GM03348 (cell line): ENCODE measurements at regions not wholly inside any gene's neighbourhood (a gene's known extent, or its start where the extent isn't known, plus 50 kb on each side); places are given as distances from the start of the nearest gene placed in this dataset.

Experiments
- DNase-seq: peaks from one replicate; pipeline ENCODE4 v3.0.0; 2012; ENCODE audit warnings: low spot score

DNA sequence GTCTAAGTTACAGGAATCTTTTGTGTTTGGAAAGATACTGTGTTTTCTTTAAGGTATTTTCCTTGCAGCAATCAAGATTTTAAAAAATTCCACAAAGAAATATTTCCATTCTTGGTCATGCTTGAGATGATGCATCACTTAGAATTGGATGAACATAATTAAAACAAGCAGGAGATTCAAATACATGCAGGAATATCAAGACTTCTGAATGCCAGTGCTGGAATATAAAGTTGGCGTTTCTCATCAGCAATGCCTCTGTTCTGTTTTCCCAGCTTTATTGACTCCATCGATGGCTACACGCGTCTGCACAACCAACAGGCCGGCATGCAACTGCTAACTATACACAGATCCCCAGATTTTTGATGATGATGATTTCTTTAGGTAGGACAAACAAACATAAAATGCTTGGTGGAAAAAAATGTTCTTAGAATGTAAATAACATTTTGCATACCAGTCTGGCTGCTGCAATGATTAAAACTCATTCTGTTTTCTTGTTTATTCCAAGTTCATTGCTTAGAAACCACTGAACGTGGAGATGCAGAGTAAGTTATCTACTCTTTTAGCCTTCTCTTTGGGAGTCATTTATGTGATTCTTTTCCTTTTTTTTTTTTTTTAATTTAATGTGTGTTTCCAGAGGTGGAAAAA lies 91.3 kb upstream of the FAM171A1 start:
- DNase-seq, result peak; percentile 59

- DNase-seq, result peak; percentile 77
These were observed 90.4 kb upstream of the FAM171A1 start for GRCh38 chr10:15461353-15462108.

GRCh38 chr10:15460661-15461060 lies 89.6 kb upstream of the FAM171A1 start:
- peak; percentile 21 for DNase-seq

- no peak for DNase-seq
These were observed 88.1 kb upstream of the FAM171A1 start for GRCh38 chr10:15459218-15459617.

DNA sequence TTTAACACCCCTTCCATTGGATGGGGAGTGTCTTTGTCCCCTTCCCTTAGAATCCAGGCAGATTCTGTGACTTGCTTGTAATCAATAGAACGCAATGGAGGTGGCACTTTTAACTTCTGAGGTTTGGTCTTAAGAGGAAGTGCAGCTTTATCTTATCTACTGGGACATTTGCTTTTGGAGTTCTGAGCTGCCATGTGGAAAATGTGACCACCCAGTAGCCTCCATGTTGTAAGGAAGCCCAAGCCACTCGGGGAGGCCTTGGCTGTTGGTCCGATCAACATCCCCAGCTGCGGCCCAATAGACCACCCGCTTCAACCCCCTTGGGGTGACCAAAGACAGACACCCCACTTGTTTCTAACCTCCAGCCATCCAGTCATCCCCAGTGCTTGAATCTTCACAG lies 86.3 kb upstream of the FAM171A1 start:
- no peak for DNase-seq

GRCh38 chr10:15455456-15455855 lies 84.4 kb upstream of the FAM171A1 start:
- no peak for DNase-seq

DNA sequence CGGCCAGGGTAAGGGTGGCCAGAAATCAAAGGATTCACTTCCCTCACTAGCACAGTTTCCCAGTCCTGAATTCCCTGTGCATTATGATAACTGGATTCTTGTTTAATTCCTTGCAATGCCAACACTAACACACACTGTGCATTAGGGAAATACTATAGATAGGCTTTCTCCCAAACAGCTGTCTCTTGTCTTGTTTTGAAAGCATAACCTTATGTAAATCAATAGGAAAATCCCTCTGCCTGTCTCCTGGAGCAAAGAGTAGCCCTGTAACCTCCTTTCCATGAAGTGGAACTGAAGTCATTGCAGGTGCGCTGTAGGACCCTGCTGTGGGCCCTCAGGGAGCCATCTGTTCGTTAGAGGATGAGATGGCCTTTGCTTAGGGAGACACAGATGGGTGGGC lies 82.8 kb upstream of the FAM171A1 start:
- no peak for DNase-seq

GRCh38 chr10:15453457-15453856 lies 82.4 kb upstream of the FAM171A1 start:
- DNase-seq, result no peak

DNA sequence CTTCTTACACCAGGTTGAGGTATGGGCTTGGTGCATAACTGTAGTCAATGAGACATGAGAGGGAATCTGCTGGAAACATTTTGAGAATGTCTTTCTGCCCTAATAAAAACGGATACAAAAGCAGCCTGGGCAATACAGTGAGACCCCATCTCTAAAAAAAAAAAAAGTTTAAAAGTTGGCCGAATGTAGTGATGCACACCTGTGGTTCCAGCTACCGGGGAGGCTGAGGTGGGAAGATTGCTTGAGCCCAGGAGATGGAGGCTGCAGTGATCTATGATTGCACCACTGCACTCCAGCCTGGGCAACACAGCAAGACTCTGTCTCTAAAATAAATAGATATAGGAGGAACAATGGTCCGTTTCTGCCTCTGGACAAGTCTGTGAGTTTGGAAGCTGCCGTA lies 81.5 kb upstream of the FAM171A1 start:
- DNase-seq, result no peak

DNA sequence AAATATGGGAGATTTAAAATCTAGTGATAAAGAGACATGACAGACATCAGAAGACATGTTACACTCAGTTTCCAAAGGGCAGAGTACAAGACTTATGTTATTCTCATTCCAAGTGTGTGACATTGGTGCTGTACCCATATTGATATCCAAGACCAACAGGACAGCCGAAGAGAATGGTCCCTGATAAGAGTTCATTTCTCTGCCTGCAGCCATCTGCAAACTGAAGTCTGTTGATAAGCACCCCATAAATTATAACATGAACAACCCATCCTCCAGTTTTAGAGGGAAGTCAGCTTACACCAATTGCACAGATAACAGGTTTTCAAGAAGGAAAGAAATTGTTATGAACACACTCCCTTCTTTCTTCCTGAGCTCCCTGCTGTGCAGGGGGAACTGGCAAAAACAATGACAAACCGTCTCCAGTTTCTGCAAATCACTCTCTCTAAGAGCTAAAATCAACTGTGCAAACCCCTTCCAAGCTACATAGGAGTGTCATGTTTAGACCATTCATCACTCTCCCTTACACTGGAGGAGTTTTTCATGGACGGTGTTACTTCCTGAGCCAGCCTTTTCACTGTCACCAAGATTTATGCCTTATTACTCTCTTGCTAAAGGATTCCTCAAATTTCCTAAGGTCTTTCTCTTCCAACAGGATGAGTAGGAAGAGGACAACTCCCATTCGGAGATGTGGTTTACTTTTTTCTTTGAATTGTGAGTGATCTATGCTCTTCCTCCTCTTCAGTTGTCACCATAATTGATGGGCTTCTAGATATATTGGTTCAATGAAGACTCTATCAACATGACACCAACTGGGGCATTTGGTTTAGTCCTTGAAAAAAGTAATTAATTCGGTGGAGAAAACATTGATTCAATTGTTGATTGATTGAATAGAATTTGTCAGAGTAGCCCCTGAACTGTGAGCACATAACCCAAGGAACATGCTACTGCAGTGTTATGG lies 80.3 kb upstream of the FAM171A1 start:
- DNase-seq, result no peak

DNA sequence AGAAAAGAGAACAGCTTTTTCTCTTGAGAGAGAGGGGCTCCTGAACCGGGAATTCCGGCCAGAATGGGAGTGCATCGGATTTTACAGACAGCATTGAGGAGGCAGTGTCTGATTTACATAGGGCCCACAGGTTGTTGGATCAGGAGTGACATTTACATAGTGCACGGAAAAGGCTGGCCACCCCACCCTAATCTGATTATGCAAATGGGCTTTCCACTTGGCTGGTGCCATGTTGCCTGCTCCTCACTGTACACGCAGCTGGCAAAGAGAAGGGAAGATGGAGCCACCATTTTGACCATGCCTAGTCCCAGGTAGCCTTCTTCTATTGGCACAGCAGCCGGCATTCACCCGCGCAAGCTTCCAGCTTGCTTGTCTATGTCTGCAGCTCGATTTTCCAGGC lies 77.5 kb upstream of the FAM171A1 start:
- DNase-seq, result no peak

DNA sequence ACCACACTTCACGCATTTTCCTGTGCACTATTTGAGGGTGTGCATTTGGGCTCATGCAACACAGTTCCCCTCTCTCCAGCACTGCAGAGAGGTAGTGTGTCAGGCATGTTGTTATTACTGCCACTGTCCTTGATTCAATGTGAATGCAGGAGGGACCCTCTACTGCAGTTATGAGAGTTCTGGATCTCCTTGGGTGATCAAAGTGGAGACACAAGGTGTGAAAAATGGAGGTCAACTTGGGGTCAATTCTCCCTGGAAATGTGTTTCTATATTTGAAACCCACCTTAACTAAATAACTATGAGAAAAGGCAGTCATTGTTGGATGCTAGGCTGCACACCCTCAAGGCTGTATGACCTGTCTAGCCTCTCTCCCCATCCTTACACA lies 73.9 kb upstream of the FAM171A1 start:
- DNase-seq, result no peak

DNA sequence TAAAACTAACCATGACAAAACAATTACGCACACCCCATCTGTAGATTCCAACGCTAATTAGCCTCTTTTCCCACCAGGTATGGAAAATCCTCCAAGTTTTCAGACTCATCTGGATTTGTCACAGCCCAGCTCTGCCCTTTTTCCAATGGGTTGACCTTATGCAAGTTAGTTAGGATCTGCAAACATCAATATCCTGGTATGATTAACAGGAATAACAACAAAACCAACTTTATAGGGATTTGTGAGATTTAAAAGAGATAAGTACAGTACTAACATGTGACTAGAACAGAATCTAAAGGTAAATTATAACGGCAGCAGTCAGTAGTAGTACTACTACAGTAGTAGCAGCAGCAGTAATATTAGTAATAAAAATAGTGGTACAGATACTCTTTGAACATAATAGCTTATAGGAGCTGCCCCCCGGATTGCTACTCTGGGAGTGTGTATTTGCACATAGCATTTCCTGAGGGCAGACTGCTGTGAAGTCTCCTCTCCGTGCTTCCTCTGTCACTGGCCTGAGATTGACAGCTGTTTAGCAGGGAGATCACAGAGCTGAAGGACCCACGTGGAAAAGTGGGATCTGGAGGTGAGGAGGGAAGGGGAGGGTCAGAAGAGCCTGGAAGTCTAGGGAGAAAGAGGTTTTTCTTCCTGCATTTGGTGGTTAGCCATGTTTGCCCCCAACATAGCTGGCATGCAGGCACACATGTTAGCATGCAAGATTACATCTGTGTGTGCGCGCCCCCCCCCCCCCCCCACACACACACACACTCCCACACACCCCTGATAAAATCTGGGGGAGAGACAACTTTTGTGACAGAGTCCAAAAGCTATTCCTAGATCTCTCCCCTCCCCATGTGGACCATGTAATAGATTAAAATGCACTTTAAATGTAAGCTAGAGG lies 73.3 kb upstream of the FAM171A1 start:
- DNase-seq, result no peak

GRCh38 chr10:15442056-15442455 lies 71.0 kb upstream of the FAM171A1 start:
- no peak for DNase-seq

GRCh38 chr10:15440204-15440711 lies 69.2 kb upstream of the FAM171A1 start:
- no peak for DNase-seq

DNA sequence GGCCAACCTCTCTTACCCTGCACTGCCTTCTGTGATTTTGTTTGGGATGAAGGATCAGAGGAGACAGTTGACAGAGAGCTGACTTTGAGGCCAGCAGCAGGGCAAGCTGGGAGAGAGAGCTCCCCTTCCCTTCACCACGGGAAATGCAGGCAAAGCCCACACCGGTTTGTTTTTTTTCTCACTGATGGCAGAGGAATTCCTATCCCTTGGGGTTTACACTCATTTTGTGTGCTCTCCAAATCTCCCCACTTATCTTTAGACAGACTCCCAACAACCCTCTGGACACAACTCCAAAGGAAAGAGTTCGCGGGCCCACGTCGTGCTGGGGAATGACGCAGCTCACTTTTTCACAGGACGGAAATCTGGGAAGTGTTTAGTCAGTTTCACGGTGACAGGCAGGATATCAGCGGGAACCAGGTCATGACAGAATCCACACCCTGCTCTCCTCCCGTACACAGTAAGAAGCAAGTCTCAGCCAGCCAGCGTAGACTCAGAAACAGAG lies 68.3 kb upstream of the FAM171A1 start:
- DNase-seq, result peak; percentile 67

- no peak for DNase-seq
These were observed 65.6 kb upstream of the FAM171A1 start for GRCh38 chr10:15436696-15437095.

GRCh38 chr10:15433850-15434537 lies 62.9 kb upstream of the FAM171A1 start:
- DNase-seq, result peak; percentile 66

- DNase-seq, result no peak
These were observed 61.2 kb upstream of the FAM171A1 start for GRCh38 chr10:15432266-15432665.

- no peak for DNase-seq
These were observed 60.1 kb upstream of the FAM171A1 start for GRCh38 chr10:15430969-15431771.
